GM11168 (cell line): ENCODE measurements at regions not wholly inside any gene's neighbourhood (a gene's known extent, or its start where the extent isn't known, plus 50 kb on each side); places are given as distances from the start of the nearest gene placed in this dataset.

Source experiments
- in situ Hi-C: fragments of 300-500 bp; cut with MboI; formaldehyde crosslinking; loops from one replicate; pipeline ENCODE4 v1.12.0; 2022; ENCODE audit warnings: low sequenced_read_pairs; ENCODE audit not compliant: unreplicated experiment

DNA sequence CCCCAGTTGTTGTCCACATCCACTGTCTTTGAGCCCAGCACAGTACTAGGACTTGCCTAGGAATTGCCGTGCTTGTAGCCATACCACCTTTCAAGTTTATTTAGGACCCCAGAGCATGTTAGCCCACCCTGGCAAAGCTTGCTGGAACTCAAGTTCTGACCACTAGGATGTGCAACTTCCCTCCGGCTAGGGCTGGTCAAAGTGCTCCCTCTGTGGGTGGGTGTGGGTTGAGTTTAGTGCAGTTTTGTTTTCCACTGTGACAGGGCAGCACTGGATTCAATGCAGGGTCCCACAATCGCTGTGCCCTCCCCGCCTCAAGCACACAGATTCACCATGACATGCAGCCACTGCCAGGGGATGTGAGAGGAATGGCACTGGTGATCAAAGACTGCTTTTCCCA, 96.0 kb downstream of the RASGEF1B start:
- in situ Hi-C loops: no loop called here

DNA sequence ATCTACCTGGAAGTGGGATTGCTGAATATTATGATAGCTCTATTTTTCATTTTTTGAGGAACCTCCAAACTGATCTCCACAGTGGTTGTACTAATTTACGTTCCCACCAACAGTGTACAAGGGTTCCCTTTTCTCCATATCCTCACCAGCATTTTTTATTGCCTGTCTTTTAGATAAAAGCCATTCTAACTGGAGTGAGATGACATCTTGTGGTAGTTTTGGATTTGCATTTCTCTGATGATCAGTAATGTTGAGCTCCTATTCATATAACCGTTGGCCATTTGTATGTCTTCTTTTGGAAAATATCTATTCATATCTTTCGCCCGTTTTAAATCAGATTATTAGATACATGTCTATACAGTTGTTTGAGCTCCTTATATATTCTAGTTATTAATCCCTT, 101.8 kb downstream of the RASGEF1B start:
- in situ Hi-C loops: no loop called here

DNA sequence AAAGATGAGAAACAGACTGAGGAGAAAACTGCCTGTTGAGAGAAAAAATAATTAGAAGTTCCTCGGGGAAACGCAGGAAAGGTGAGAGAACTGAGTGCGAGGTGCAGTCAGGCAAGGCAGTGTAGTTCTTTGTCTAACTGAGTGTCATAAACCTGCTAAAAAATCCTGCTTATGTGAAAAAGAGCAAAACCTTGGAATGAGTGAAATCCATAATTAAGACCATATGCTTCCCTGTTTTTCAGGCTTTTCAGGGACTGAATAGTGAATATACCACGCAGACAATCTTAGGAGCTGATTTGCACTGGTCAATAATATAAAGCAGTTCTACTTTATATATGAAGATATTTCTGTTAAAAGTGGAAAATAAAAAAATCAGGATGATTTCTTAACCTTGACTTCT, 104.9 kb downstream of the RASGEF1B start:
- in situ Hi-C loops: no loop called here

GRCh38 chr4:81360737-81361136, 111.0 kb downstream of the RASGEF1B start:
- in situ Hi-C loops: no loop called here

DNA sequence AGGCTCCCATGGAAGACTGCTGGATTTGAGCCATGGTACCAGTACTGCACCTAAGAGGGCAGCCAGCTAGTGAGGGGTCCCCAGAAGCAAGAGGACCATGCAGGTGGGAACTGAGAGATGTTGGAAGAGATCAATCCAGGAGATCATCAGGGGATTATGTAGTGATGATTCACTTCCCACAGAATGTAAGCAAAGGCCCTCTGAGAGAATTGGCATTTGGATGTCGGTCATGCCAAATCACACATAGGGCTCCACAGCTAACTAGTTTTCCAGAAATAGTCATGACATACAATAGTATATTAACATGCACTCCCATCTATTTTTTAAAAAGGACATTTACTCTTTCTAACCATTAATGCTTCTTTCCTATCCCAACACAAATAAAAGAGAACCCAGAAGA, 112.5 kb downstream of the RASGEF1B start:
- in situ Hi-C loops: loop anchor here (10.0 kb wide), 1 partner anchor 284 kb away; no protein-coding TSS in a partner anchor

GRCh38 chr4:81358154-81358553, 113.6 kb downstream of the RASGEF1B start:
- in situ Hi-C loops: loop anchor here (10.0 kb wide), 1 partner anchor 283 kb away; no protein-coding TSS in a partner anchor

GRCh38 chr4:81356621-81357020, 115.1 kb downstream of the RASGEF1B start:
- in situ Hi-C loops: loop anchor here (10.0 kb wide), 1 partner anchor 282 kb away; no protein-coding TSS in a partner anchor

GRCh38 chr4:81355136-81355535, 116.6 kb downstream of the RASGEF1B start:
- in situ Hi-C loops: loop anchor here (10.0 kb wide), 1 partner anchor 280 kb away; no protein-coding TSS in a partner anchor

- in situ Hi-C loops: loop anchor here (10.0 kb wide), 1 partner anchor 279 kb away; no protein-coding TSS in a partner anchor
Measured at GRCh38 chr4:81353861-81354260, 117.8 kb downstream of the RASGEF1B start.

- in situ Hi-C loops: loop anchor here (10.0 kb wide), 1 partner anchor 278 kb away; no protein-coding TSS in a partner anchor
Measured at GRCh38 chr4:81352446-81352835, 119.3 kb downstream of the RASGEF1B start.

GRCh38 chr4:81351654-81352445, 119.9 kb downstream of the RASGEF1B start:
- in situ Hi-C loops: loop anchor here (10.0 kb wide), 1 partner anchor 277 kb away; no protein-coding TSS in a partner anchor

GRCh38 chr4:81350040-81350439, 121.7 kb downstream of the RASGEF1B start:
- in situ Hi-C loops: loop anchor here (10.0 kb wide), 1 partner anchor 275 kb away; no protein-coding TSS in a partner anchor

DNA sequence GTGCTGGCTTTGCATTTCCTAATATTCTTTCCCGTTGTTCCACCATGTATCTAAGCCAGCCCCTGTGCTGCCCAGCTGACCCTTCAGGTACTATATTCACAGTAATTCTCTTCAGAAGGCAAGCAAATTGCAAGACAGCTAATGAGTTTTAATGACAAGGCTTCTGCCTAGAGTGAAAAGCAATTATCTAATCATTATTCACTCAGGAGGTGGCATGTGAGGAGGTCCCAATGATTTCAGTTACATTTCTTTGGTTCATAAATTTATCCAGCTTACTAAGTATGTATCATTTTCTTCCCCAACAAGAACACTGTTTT, 123.0 kb downstream of the RASGEF1B start:
- in situ Hi-C loops: no loop called here

DNA sequence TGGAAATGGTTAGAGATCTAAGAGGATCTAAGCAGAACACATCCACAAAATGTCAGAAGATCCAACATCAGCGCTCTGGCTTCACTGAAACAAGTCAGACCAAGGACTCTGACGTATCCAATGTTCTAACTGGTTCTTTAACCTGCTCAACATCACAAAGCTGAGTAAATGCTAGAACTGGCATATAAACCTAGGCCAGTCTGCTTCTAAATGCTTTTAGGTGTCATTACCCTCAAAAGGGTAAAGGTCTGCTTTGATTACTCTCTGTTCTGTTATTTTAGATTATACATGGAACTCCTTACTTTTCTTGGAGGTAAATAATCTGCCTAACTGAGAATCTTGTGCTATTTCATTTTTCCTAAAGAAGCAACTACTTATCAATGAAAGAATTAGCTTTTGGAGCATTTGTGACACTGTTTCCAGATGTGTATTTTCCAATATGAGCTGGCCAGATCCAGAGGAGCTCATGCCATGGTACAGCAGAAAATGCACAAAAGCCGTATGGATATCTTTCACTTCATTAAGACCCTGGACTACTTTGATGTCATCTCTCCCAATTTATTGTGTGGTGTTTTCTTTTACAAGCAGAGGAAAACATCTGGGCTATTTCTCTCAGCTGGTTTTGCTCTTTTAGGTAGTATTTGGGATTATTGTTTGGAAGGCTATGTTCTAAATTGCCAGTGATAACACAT, 123.5 kb downstream of the RASGEF1B start:
- in situ Hi-C loops: no loop called here

DNA sequence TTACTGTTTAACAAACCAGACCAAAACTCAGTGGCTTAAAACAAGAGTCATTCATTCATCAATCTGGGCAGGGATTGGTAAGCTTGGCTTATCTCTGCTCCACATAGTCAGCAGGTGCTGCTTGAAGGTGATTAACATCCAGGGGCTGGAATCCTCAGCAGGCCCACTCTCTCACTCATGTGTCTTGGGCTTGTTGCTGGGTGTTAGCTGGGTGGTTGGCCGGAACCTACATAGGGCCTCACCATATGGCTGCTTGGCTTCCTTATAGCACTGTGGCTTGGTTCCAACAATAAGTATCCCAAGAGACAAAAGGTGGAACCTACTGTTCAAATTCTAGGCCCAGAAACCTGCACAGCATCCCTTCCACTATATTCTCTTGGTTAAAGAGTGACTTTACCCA, 125.0 kb downstream of the RASGEF1B start:
- in situ Hi-C loops: no loop called here

DNA sequence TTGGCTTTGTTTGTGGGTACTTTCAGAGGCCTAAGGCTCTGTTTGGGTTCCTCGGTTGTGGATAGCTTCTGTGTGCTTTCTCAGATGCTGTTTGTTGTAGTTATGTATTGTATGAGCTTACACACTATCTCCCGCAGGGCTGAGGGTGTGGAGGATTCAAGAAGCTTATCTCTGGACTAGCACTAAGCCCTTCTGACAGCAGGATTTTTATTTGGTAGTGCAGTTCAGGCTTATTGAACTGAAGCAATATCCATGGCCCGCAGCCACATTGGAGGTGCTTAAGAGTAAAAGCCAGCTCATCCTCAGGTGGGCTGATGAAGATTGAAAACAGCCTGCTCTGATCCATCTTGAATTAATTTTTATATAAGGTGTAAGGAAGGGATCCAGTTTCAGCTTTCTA, 128.2 kb downstream of the RASGEF1B start:
- in situ Hi-C loops: no loop called here

DNA sequence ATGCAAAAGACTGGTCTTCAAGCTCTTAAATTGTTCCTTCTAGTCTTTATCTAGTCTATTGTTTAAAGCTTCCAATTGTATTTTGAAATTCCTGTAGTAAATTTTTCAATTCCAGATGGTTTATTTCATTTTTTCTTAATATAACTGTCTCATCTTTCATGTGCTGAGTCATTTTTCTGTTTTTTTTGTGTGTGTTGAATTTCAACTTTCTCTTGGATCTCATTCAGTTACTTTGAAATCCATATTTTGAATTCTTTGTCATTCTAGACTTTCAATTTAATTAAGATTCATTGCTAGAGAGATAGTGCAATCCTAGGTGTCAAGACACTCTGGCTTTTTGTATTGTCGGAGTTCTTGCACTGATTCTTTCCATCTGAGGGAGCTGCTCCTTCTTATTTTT, 128.0 kb upstream of the PRKG2 start:
- in situ Hi-C loops: no loop called here

DNA sequence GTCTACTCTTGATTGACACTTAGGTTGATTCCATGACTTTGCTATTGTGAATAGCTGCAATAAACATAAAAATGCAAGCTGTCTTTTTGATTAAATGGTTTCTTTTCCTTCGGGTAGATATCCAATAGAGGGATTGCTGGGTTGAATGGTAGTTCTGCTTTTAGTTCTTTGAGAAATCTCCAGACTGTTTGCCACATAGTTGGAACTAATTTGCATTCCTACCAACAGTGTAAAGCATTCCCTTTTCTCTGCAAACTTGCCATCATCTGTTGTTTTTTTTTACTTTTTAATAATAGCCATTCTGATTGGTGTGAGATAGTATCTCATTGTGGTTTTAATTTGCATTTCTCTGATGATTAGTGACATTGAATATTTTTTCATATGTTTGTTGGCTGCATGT, 122.2 kb upstream of the PRKG2 start:
- in situ Hi-C loops: no loop called here

DNA sequence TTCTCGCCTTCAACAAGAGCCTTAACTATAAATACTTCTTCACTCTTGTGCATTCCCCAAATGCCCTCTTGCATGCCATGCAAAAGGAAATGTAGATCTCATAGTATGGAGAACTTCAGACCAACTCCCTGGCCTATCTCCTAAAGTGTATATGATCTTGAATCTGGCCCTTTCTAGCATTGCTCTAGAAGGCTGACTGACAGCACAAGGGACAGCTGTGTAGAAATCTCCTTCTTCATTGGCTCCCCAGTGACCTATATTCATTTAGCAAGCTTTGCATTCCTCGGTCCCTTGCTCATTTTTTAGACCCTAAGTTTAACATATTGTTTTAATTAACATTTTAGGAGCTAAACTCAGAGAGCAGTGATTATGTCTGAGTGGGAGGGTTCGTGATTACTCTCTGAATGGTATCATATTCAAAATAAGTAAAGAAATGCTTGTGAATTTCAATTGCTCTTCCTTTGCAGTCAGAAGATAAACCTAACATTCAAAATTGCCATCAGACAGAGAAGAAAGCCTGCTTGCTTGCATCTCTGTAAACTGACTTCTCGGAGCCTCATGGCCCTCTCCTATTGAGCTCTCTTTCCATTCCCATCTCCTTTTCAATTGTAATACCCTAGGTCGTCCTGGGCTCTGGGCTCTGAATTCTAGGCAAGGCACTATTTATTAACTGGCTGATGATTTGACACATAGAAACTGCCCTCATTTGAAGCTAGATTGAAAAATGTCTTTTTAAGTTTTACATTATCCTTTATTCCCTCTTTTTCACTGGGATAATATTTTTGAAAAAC, 120.3 kb upstream of the PRKG2 start:
- in situ Hi-C loops: no loop called here

DNA sequence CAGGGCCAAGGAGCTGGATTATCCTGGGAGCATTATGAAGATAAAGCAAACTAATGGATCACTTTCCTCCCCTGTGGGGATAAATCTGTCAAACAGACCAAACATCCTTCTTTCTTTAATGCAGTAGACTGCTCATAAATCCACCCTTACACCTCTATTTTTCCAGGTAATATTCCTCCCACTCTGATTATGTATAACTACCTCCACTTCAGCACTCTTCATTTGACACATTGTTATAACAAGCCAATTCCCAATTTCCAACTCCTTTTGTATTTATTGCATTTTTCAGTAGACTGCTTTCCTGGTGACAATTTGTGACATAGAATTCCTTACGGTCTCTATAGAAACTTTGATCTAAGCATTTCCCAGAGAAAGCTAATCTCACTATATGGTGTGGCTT, 115.0 kb upstream of the PRKG2 start:
- in situ Hi-C loops: no loop called here

DNA sequence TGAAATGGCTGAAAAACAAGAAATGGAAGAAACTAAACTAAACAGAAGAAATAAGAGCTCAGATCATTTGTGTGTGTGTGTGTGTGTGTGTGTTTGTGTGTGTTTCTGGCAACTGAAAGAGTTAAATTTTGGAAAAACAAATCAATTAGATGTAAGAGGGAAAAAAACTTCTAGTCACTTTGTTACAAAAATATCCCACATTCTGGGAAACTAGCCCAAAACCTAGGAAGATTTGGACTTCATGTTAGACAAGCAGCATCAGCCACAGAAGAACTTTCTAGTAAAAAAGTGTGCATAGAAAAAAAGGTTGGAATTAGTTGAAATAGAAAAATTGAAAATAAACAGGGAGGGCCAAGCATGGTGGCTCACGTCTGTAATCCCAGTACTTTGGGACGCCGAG, 111.6 kb upstream of the PRKG2 start:
- in situ Hi-C loops: no loop called here
